GM19463 (cell line): ENCODE measurements at regions not wholly inside any gene's neighbourhood (a gene's known extent, or its start where the extent isn't known, plus 50 kb on each side); places are given as distances from the start of the nearest gene placed in this dataset.

Experiments
- ATAC-seq: cut with Tn5 transposase; IDR thresholded peaks from one replicate; pipeline ENCODE4 v1.9.1; 2021; ENCODE audit warnings: mild to moderate bottlenecking, moderate library complexity; ENCODE audit not compliant: unreplicated experiment

DNA sequence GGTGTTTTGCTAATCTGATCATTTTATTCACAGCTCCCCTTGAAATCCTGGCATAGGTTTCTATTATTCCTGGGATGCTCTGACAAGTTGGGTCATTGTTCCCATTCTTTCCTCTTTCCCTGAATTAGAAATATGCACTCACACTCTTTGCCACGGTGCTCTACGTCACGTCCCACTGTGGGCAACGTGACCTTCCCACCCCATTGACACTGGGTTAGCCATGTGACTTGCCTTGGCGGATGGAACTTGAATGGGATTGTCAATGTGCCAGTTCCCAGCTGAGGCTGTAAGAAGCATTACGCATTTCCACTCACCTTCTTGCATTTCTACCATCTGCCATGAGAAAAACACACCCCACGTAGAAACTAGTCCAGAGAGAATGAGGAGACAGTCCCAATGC, 492.4 kb downstream of the SHISA9 start:
- ATAC-seq = no peak

DNA sequence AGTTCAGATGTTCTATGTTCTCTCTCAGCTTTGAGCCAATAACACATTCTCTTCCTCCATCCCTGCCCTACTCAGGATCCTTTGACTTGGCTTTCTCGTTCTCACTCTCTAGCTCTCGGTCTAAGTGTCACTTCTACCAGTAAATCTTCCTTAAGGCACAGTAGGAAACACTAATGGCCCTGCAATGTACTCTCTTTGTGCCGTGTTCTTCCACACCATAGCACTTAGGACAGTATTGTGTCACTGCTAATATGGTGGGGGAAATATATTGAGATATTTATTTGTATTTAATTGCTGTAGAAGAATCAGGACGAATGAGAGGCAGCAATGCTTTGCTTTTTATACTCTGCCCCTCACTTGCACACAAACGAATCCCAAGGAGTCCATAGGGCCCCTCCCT, 493.1 kb downstream of the SHISA9 start:
- no peak for ATAC-seq

DNA sequence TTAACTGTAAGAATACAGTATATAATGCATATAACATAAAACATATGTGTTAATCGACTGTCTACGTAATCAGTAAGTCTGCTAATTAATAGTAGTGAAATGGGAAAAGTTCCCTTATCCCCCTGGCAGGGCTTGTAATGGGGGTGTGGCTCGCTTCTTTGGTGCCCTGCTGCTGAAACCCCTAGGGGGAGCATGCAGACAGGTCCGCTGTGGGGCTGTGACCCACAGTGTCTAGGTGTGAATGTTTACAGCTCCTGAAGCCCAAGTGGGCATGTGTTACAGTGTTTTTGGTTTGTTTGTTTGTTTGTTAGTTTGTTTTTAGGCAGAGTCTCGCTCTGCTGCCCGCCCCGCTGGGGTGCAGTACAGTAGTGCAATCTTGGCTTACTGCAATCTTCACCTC, 495.7 kb downstream of the SHISA9 start:
- no peak for ATAC-seq

DNA sequence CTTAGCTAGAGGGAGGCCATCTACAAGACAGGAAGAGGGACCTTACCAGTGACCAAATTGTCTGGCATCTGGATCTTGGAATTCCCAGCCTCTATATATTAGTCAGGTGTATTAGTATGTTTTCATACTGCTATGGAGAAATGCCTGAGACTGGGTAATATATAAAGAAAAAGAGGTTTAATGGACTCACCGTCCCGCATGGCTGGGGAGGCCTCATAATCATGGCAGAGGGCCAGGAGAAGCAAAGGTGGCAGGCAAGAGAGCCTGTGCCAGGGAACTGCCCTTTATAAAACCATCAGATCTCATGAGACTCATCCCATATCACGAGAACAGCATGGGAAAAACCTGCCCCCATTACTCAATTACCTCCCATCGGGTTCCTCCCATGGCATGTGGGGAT, 500.2 kb downstream of the SHISA9 start:
- no peak for ATAC-seq

DNA sequence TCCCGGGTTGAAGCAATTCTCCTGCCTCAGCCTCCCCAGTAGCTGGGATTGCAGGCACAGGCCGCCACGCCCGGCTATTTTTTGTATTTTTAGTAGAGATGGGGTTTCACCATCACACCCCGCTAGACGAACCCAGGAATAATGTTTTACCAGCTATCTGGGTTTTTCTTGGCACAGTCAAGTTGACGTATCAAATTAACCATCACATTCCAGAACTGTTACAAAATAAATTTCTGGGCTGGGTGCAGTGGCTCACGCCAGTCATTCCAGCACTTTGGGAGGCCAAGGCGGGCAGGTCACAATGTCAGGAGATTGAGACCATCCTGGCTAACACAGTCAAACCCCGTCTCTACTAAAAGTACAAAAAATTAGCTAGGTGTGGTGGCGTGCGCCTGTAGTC, 501.2 kb downstream of the SHISA9 start:
- ATAC-seq = no peak

DNA sequence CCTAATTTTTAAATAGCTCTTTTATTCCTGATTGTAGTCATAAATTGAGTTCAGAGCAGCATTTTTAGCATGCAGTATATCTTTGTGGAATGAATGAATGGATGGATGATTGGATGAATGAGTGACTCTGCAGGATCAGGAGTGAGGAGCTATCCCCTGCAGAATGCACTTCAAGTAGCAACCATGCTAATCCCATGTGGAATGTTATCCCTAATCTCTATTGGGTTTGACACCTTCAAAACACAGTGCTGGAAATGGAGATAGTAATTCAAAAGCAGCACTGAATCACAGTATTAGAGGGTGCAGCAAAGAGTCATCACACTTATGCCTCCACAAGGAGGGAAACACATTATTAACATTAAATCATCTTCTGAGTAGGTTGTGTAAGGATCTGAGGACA, 501.9 kb downstream of the SHISA9 start:
- ATAC-seq = no peak

DNA sequence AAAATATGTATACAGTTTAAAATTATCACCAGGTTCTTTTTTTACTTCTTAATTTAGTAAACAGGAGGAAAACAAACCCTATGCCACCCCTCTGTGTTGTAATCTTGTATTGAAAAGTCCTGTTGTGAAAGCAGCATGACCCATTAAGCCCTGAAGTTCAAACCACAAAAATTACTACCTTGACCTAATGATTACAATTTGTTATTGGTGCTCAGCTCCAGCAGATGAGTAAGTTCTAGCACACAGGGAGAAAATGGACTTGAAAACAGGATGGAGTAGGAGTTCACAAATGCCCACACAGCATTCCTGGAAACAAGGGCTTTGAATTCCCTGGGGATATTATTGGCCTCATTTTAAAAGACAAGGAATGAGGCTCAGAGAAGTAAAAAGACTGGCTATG, 505.8 kb upstream of the ERCC4 start:
- ATAC-seq = no peak

DNA sequence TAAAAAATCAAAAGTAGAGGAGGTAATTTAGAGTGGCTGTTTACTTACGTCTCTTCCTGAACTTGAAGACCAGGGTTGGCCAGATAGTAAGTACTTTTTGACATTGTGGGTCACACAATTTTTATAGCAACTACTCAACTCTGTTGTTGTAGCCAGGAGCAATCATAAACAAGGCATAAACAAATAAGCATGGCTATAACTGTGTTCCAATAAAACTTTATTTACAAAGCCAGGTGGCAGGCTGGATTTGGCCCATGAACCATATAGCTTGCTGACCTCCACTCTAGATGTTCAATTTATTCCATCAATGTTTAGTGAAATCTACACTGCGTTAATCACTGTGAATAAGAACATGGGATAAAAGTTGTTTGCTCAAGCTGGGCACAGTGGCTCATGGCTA, 500.4 kb upstream of the ERCC4 start:
- no peak for ATAC-seq

DNA sequence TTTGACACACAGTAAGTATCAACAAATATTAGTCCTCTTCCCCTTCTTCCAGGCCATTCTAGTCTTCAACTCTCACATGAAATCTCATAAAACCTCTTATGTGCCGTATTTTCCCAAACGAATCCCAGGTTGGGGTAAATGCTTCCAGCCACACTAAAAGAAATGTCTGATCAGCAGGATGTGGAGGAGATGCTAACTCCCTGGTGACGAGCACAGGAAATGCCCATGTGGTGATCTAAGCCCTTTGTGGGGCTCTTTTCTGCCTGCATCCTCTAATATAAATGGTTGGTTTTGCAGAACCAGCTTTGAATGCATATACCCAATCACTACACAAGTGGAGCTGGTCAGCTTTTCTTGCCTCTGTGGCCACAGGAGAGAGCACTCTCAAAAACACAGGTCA, 498.2 kb upstream of the ERCC4 start:
- ATAC-seq = no peak

DNA sequence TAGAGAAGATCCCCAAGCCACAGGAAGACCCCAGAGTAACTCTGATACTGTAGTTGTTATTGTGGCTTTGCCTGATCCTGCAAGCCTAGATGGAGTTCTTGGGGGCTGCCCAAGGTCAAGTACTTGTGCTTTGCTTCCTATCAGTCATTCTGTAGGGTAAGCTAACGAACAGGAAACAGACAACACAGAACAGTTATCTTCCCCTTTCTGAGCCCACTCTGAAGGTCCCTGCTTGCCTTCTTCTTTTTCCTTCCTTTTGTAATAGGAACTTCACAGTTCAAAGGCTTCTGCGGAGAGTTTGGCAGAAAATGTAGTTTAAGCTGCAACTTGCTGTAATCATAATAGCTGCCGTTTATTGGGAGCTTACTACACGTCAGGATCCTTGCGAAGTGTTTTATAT, 494.1 kb upstream of the ERCC4 start:
- ATAC-seq = no peak

DNA sequence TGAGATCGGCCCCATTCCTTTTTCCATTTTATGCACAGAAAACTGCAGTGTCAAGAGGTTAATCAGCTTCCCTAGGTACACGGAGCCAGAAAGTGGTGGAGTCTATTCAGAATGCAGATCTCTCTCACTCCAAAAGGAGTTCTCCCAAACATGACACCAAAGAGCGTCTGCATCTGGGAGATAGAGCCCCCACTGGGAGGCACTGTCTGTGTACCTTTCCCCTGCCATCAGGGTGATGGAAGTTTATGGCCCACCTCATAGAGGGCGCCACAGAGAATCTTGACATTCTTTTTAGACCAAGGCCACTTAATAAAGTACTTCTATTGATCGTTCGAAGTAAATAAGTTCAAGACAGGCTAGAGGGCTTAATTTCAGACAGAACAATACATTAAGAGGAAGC, 493.7 kb upstream of the ERCC4 start:
- no peak for ATAC-seq

DNA sequence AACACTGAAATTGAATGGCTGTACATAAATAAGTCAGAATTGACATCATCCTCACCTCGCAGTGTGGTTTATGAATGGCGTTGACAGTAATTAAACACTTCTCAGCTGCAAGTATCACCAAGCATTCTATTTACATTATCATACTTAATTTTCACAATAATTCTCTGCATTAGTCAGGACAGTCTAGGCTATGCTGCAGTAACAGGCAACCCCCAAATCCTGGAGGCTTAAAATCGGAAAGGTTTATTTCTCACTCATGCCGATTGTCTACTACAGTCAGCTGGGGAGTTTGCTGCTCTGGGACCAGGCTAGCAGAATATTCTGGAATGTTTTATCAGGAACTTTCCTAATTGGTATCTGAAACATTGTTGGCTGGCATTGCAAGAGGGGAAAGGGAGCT, 493.2 kb upstream of the ERCC4 start:
- ATAC-seq = no peak

DNA sequence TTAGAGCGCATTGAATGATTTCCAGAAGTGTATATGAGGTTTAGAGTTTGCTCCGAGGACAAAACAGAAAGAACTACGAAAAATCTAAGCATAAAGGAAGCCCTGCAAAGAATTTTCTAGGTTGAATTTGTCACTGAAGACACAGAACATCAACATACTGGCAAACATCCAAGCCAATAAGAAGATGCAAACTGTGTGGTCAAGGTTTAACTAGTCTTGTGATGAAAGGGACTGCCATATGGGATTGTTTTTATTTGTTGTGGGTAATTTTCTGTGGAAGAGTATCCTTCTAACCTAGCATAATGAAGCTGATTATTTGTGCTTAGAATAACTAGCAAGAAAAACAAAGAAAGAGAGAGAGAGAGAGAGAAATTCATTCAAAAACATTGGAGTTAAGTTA, 492.0 kb upstream of the ERCC4 start:
- no peak for ATAC-seq

DNA sequence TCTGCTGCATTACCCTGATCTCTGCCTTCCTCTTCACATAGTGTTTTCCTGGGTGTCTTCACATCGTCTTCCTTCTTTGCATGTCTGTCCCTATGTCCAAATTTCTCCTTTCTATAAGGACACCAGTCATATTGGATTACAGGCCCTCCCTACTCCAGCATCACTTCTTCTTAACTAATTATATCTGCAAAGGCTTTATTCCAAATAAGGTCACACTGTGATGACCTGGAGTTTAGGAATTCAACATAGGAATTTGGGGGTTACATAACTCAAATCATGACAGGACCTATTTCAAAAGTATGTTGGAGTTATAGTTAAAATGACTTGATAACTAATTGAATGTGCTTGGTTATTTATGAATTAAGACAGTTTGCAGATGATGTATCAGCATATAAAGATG, 490.5 kb upstream of the ERCC4 start:
- ATAC-seq = no peak

DNA sequence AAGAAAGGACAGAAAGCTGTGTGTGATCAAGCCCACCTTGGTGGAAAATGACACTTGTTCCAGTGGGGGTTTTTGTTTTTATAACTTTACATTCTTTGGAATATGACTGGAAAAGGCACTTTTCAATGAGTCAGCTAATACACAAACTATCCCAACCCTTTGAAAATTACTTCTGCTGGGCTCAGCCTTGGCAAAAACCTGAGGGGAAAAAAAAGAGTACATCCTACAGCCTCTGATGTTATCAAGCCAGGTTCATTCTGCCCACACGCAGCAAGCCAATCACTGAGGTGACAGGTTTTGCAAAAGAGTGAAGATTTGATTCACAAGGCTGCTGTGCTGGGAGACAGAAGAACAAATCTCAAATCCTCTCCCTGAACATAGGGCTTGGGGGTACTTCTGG, 484.5 kb upstream of the ERCC4 start:
- ATAC-seq = no peak

DNA sequence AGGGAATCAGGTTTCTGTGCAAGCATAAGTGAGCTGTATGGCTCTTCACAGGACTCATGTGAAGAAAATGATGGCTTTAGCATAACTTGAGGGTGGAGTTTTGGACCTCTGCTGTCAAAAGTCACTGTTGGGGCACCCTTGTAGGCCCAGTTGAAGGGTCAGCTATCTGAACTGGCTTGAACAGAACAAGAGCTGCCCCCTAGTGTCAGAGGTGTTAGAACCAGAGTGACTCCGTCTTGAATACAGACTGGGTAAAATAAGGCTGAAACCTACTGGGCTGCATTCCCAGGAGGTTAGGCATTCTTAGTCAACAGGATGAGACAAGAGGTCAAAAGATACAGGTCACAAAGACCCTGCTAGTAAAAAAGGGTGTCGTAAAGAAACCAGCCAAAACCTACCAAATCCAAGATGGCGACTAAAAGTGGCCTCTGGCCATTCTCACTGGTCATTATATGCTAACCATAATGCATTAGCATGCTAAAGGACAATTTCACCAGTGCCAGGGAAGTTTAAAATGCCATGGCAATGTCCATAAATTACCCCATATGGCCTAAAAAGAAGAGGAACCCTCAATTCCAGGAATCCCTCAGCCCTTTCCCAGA, 484.0 kb upstream of the ERCC4 start:
- ATAC-seq = no peak

DNA sequence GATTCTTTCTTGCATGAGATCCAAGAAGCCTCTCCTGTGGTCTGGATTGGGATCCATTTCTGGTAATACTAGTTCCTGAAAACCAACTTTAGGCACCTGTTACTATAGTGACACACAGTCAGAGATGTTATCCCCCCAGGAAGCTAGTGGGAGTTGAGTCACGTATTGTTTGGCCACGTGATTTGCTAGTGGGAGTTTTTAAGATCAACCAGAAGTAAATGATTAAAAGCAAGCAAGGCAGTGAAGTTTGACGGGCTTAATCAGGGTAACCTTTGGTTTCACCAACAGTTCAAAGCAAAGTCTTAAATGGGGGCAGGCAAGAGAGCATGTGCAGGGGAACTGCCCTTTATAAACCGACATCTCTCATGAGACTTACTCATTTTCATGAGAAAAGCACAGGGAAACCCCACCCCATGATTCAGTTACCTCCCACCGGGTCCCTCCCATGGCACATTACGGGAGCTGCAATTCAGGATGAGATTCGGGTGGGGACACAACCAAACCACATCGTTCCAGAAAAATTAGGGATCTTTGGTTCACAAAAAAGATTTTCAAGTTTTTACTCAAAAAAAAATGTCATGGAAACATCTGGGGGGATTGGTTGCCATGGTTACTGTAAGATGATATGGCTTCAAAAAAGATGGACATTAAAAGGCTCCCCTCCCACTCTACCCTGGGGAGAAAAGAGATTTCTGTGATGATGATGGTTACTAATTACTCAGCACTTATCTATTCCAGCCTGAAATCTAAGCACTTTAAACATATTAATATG, 483.1 kb upstream of the ERCC4 start:
- ATAC-seq = peak; percentile 72

DNA sequence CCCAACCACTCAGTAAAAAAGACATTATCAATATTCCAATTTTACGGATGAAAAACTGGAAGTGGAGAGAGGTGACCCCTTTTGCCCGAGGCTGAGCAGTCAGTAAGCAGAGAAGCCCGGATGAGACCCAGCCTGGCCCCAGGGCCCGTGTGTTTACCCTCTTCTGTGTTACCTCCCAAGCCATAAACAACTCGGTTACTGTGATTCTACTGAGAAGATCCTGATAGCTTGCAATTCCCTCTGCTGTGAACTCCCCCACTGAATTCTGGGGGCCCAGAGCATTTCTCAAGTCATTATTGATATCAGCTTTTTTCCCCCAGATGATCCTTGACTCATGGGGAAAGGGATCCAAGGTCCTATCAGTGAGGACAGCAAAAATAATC, 482.6 kb upstream of the ERCC4 start:
- ATAC-seq = no peak

DNA sequence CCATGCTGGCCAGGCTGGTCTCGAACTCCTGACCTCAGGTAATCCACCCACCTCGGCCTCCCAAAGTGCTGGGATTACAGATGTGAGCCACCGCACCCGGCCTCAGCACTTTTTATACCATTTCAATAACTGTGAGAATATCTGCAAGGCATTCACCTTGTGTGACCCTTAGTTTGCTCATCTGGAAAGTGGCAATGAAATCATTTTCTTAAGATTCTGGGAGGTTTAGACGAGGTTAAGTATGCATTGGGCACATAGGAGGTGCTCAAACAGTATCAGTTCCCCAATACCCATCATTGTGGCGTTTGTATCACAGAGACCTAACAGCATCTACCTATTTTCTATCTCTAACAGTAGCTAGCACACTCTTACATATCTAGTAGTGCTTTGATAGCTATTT, 481.9 kb upstream of the ERCC4 start:
- ATAC-seq = no peak

DNA sequence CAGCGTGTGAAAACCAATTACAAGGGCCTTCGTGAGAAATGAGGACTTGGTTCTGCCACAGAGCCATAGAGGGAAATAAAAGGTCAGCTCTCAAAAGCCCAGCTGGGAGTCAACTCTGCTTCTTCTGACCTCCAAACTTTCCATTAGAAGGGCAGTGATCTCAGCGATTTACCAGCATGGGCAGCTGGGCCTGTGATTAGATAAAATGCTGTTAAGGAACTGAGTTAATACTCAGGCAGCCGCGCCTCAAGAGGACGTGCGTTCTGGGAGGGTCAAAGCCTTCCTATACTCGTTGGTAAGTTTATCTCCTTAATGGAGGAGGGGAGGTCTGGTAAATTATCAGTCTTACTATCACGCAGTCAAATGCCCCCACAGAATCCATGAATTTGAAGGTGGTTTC, 480.2 kb upstream of the ERCC4 start:
- no peak for ATAC-seq

DNA sequence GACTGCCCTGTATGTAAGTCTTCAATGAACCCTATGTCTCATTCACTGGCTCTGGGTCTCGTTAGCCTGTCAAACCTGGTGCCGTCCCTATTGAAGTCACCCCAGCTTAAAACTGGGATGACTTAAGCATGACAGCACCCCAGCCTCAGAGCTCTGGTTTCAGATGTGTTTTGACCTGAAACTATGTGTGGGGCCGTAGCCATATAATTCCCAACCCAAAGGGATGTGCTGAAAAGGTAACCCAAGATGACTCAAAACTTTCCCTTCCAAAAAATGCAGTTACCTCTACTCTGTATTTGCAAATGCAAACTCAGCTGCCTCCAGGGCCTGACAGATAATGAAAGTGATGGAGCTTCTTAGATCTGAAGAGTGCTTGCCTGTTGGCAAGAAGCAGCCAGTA, 478.3 kb upstream of the ERCC4 start:
- ATAC-seq = peak; percentile 56

DNA sequence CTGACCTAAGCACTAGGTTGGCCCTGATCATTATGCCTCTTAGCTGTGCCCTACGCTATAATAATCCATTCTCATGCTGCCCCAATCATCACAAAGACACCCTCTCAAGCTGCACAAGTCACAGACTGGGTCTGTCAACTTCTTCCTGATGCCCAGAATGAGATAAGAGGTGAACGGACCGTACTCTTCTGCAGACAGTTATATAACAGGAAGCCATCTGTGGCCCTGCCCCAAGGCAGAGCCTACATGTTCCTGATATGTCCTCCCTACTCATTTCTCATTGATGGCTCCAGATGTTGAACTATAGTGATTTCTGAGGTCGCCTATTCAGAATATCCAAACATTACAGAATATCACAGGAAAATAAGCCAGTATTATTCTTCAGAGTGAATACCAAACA, 471.6 kb upstream of the ERCC4 start:
- no peak for ATAC-seq

DNA sequence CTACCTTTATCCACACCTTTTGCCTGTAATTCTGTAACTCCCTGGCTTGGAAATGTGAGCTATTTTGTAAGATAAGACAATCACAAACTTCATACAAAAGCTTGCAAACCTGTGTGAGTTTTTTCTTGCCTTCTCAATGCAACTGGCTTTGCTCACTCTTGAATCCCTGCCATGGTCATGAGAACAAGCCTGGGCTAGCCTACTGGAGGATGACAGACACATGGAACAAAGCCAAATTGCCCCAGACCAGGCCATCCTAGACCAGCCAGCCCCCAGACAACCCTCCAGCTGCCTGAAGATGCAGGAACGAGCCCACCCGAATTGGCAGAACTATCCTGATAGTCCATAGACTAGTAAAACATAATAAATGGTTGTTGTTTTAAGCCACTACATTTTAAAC, 466.6 kb upstream of the ERCC4 start:
- no peak for ATAC-seq
